HepG2 (cell line): ENCODE measurements at regions not wholly inside any gene's neighbourhood (a gene's known extent, or its start where the extent isn't known, plus 50 kb on each side); places are given as distances from the start of the nearest gene placed in this dataset.

Experiments used
- ARNT ChIP-seq: fragments of 450-650 bp; IDR thresholded peaks from 2 replicates; pipeline ENCODE4 v1.6.1; 2017
- ATF3 ChIP-seq: sonication (generic); formaldehyde crosslinking; IDR thresholded peaks from 2 replicates; pipeline ENCODE4 v1.4.0; 2020; ENCODE audit warnings: missing genetic modification reagents
- ERF ChIP-seq: IDR thresholded peaks from 2 replicates; pipeline ENCODE4 v1.6.1; 2018; ENCODE audit warnings: missing biosample characterization, missing genetic modification reagents
- IRF2 ChIP-seq: IDR thresholded peaks from 2 replicates; pipeline ENCODE4 v1.6.1; 2018; ENCODE audit warnings: missing genetic modification reagents, missing compliant biosample characterization
- MAFG ChIP-seq: sonication (generic); formaldehyde crosslinking; IDR thresholded peaks from 2 replicates; pipeline ENCODE4 v1.5.1; 2020; ENCODE audit warnings: mild to moderate bottlenecking, missing genetic modification reagents
- MED1 ChIP-seq: sonication (generic); formaldehyde crosslinking; IDR thresholded peaks from 2 replicates; pipeline ENCODE4 v1.4.0; 2020; ENCODE audit warnings: missing genetic modification reagents
- MXD1 ChIP-seq: sonication (generic); formaldehyde crosslinking; IDR thresholded peaks from 2 replicates; pipeline ENCODE4 v1.4.0; 2020; ENCODE audit warnings: mild to moderate bottlenecking, missing genetic modification reagents
- NCOR1 ChIP-seq: fragments of 200-600 bp; sonication (generic); IDR thresholded peaks from 2 replicates; pipeline ENCODE4 v1.7.0; 2017; ENCODE audit warnings: antibody characterized with exemption, low read length, borderline replicate concordance
- NRL ChIP-seq: sonication (generic); formaldehyde crosslinking; IDR thresholded peaks from 2 replicates; pipeline ENCODE4 v1.5.0; 2020; ENCODE audit warnings: missing genetic modification reagents, mild to moderate bottlenecking, moderate library complexity, borderline replicate concordance
- PITX1 ChIP-seq: sonication (generic); formaldehyde crosslinking; IDR thresholded peaks from 2 replicates; pipeline ENCODE4 v1.5.1; 2020; ENCODE audit warnings: mild to moderate bottlenecking, missing genetic modification reagents
- PRPF4 ChIP-seq: fragments of 200-400 bp; formaldehyde crosslinking; IDR thresholded peaks from 2 replicates; pipeline ENCODE4 v1.6.1; 2016; ENCODE audit warnings: low read length, low read depth; ENCODE audit not compliant: poor library complexity, severe bottlenecking
- RORA ChIP-seq: sonication (generic); formaldehyde crosslinking; IDR thresholded peaks from 2 replicates; pipeline ENCODE4 v1.5.0; 2020; ENCODE audit warnings: mild to moderate bottlenecking, missing genetic modification reagents, moderate library complexity
- SALL1 ChIP-seq: sonication (generic); formaldehyde crosslinking; IDR thresholded peaks from 2 replicates; pipeline ENCODE4 v1.8.0; 2022; ENCODE audit warnings: mild to moderate bottlenecking, missing genetic modification reagents
- SMAD1 ChIP-seq: sonication (generic); formaldehyde crosslinking; IDR thresholded peaks from 2 replicates; pipeline ENCODE4 v1.4.0; 2020; ENCODE audit warnings: missing genetic modification reagents, low read depth, mild to moderate bottlenecking, borderline replicate concordance
- SOX6 ChIP-seq, 2 experiments: fragments of 450-650 bp in 1 of 2; sonication (generic) in 1 of 2; formaldehyde crosslinking in 1 of 2; IDR thresholded peaks; 2 replicates each; pipeline versions ENCODE4 v1.4.0 to v1.6.1; 2017 to 2020; ENCODE audit warnings: antibody characterized with exemption in 1 of 2, mild to moderate bottlenecking in 1 of 2, missing genetic modification reagents in 1 of 2
- TGIF2 ChIP-seq: IDR thresholded peaks from 2 replicates; pipeline ENCODE4 v1.6.1; 2016; ENCODE audit warnings: control low read depth, missing compliant biosample characterization
- ZNF354B ChIP-seq: sonication (generic); formaldehyde crosslinking; IDR thresholded peaks from 2 replicates; pipeline ENCODE4 v1.8.0; 2022; ENCODE audit warnings: mild to moderate bottlenecking, missing genetic modification reagents
- ZNF609 ChIP-seq: sonication (generic); formaldehyde crosslinking; IDR thresholded peaks from 2 replicates; pipeline ENCODE4 v1.4.0; 2020; ENCODE audit warnings: mild to moderate bottlenecking, missing genetic modification reagents, borderline replicate concordance
- ZNF800 ChIP-seq: sonication (generic); formaldehyde crosslinking; IDR thresholded peaks from 2 replicates; pipeline ENCODE4 v1.4.0; 2020; ENCODE audit warnings: missing genetic modification reagents
- ZXDC ChIP-seq: sonication (generic); formaldehyde crosslinking; IDR thresholded peaks from 2 replicates; pipeline ENCODE4 v1.5.0; 2020; ENCODE audit warnings: mild to moderate bottlenecking, missing genetic modification reagents

GRCh38 chr20:50391444-50392137, 118.6 kb upstream of the PTPN1 start (continued):
- TF ChIP-seq PITX1 (CRISPR knock-in tag) (no peak), ATF3 (CRISPR knock-in tag) (no peak), SMAD1 (CRISPR knock-in tag) (no peak), NCOR1 (no peak), ZNF800 (no peak), ERF (CRISPR knock-in tag) (no peak), IRF2 (no peak), ZNF354B (CRISPR knock-in tag) (0 out of 2 replicates have a peak, but pooled peaks have one; percentile 44), PRPF4 (peak; percentile 75), MXD1 (no peak), RORA (CRISPR knock-in tag) (no peak), ZNF609 (CRISPR knock-in tag) (no peak), NRL (CRISPR knock-in tag) (peak; percentile 26; the same call in 1 of the 2 replicates), ARNT (no peak), ZXDC (no peak), MED1 (CRISPR knock-in tag) (peak; percentile 5; the same call in 1 of the 2 replicates), TGIF2 (peak; percentile 0; the same call in 1 of the 2 replicates), SALL1 (CRISPR knock-in tag) (peak; percentile 41; the same call in 1 of the 2 replicates), MAFG (CRISPR knock-in tag) (no peak), SOX6 (IDR thresholded peaks at IDR 0.05) (no peak), SOX6 (CRISPR knock-in tag; IDR thresholded peaks at IDR 0.05) (no peak)
